K562 (cell line): ENCODE measurements at regions not wholly inside any gene's neighbourhood (a gene's known extent, or its start where the extent isn't known, plus 50 kb on each side); places are given as distances from the start of the nearest gene placed in this dataset.

ENCODE experiments used
- ATAC-seq: fragments of 200-7000 bp; cut with Tn5 transposase; 3 replicates; pipeline ENCODE4 v1.9.1; 2020; ENCODE audit warnings: moderate library complexity
- BruUV-seq: library from RNA; stranded (reverse); fragments of 400-500 nt; replicated peaks from 2 replicates; lab custom pipeline; 2021; lab: Mats Ljungman, UMichigan
- CTCF ChIA-PET: fragments of 300-600 bp; formaldehyde crosslinking; extraction: SDS; loops from one replicate; lab custom pipeline; 2021; ENCODE audit warnings: low intra/inter-chr PET ratio; lab: Yijun Ruan, JAX
- POLR2A ChIA-PET: fragments of 300-600, 350-650 bp; sonication (Branson Sonifier 250); formaldehyde crosslinking; extraction: SDS; loops from one replicate; lab custom pipeline; 2021; ENCODE audit warnings: antibody characterized with exemption, inconsistent platforms; lab: Yijun Ruan, JAX
- DNase-seq, 4 experiments: peaks; one replicate each; pipeline versions ENCODE4 v3.0.0 to v3.0.0-alpha.2; 2011 to 2018; ENCODE audit warnings: low spot score in 3 of 4, mixed read lengths in 3 of 4; ENCODE audit errors: extremely low read depth in 1 of 4
- FAIRE-seq: peaks from 2 replicates; lab custom pipeline; 2011; peaks lifted over from hg19 to GRCh38; lab: Jason Lieb, UNC
- H2AFZ ChIP-seq: 2 replicates; pipeline ENCODE4 v1.6.0; 2011; ENCODE audit warnings: low read depth, low read length, control low read depth, inconsistent platforms
- H3K27ac ChIP-seq: fragments of 200-600 bp; 3 replicates; pipeline ENCODE4 v1.8.0; 2011; ENCODE audit warnings: low read depth, mild to moderate bottlenecking, control low read depth, inconsistent platforms, low read length, moderate library complexity, mixed read lengths; ENCODE audit errors: extremely low read depth
- H3K27me3 ChIP-seq, 2 experiments: fragments of 300-600 bp in 1 of 2; 2 replicates in 1 of 2; 3 replicates in 1 of 2; pipeline versions ENCODE4 v1.6.0 to v1.8.0; 2011; ENCODE audit warnings: inconsistent platforms in 2 of 2, low read length in 2 of 2, mild to moderate bottlenecking in 1 of 2, mixed read lengths in 1 of 2, moderate library complexity in 1 of 2; ENCODE audit not compliant: control insufficient read depth in 2 of 2, insufficient read depth in 2 of 2
- H3K36me3 ChIP-seq: fragments of 300-600 bp; 3 replicates; pipeline ENCODE4 v1.8.0; 2011; ENCODE audit warnings: mild to moderate bottlenecking, low read length, inconsistent platforms; ENCODE audit not compliant: control insufficient read depth, insufficient read depth
- H3K4me1 ChIP-seq, 2 experiments: fragments of 200-600 bp in 1 of 2; replicated peaks in 1 of 2; 2 replicates in 1 of 2; 3 replicates in 1 of 2; pipeline versions ENCODE4 v1.5.1 to v1.8.0; 2011; ENCODE audit warnings: inconsistent platforms in 2 of 2, low read length in 2 of 2, mild to moderate bottlenecking in 1 of 2, mixed read lengths in 1 of 2, moderate library complexity in 1 of 2; ENCODE audit not compliant: control insufficient read depth in 2 of 2, insufficient read depth in 2 of 2
- H3K4me2 ChIP-seq: 2 replicates; pipeline ENCODE4 v1.6.1; 2011; ENCODE audit warnings: low read length, control low read depth, inconsistent platforms, mixed read lengths; ENCODE audit not compliant: insufficient read depth
- H3K4me3 ChIP-seq: fragments of 200-600 bp; sonication (generic), shearing (Covaris generic); 2 replicates; pipeline ENCODE4 v1.5.1; 2016; ENCODE audit warnings: control low read depth, inconsistent platforms
- H3K79me2 ChIP-seq: fragments of 200-600 bp; 3 replicates; pipeline ENCODE4 v1.8.0; 2011; ENCODE audit warnings: low read length, inconsistent platforms; ENCODE audit not compliant: control insufficient read depth, insufficient read depth
- H3K9ac ChIP-seq, 2 experiments: 2 replicates each; pipeline versions ENCODE4 v1.6.0 to v1.6.1; 2011; ENCODE audit warnings: low read depth in 2 of 2, low read length in 2 of 2, control low read depth in 1 of 2, inconsistent platforms in 1 of 2, mild to moderate bottlenecking in 1 of 2, mixed read lengths in 1 of 2; ENCODE audit not compliant: insufficient read depth in 1 of 2
- H3K9me1 ChIP-seq: one replicate; pipeline ENCODE4 v1.6.0; 2011; ENCODE audit warnings: inconsistent platforms, mild to moderate bottlenecking, low read length, moderate library complexity; ENCODE audit not compliant: control insufficient read depth, insufficient read depth
- H3K9me3 ChIP-seq: replicated peaks from 2 replicates; pipeline ENCODE4 v1.5.1; 2011; ENCODE audit warnings: low read depth, low read length, inconsistent platforms; ENCODE audit not compliant: control insufficient read depth, insufficient read depth
- H4K20me1 ChIP-seq: replicated peaks from 2 replicates; pipeline ENCODE4 v1.6.1; 2011; ENCODE audit warnings: low read length, inconsistent platforms, mixed read lengths; ENCODE audit not compliant: control insufficient read depth, insufficient read depth
- GTF2A2 ChIP-seq: IDR thresholded peaks from 2 replicates; pipeline ENCODE4 v1.6.1; 2016; ENCODE audit warnings: mild to moderate bottlenecking, missing genetic modification characterization, missing compliant biosample characterization
- HCFC1 ChIP-seq: IDR thresholded peaks from 2 replicates; pipeline ENCODE4 v1.6.1; 2012; ENCODE audit warnings: low read depth, low read length, improper control_type of control experiment
- STAT6 ChIP-seq: sonication (generic); formaldehyde crosslinking; IDR thresholded peaks from 2 replicates; pipeline ENCODE4 v1.8.1; 2023; ENCODE audit warnings: mild to moderate bottlenecking, missing genetic modification reagents
- WGBS: fragments of 100-300 bp; shearing (Covaris generic); methylation state at CpG from one replicate; pipeline ENCODE4 v1.1.6; 2016; ENCODE audit warnings: low coverage, mixed read lengths; ENCODE audit not compliant: insufficient coverage; ENCODE audit errors: missing lambda C conversion rate; 5-methylcytosine and 5-hydroxymethylcytosine counted together
- in situ Hi-C: fragments of 300-500 bp; cut with MboI; formaldehyde crosslinking; loops from 4 replicates; pipeline ENCODE4 v1.15.0; 2018; ENCODE audit warnings: inconsistent platforms, mixed read lengths
- intact Hi-C: fragments of 100-400 bp; cut with micrococcal nuclease; formaldehyde crosslinking; loops from 2 replicates; pipeline ENCODE4 v1.14.2; 2022
- TF ChIP-seq, protein P1 (sequence below), 2 experiments: fragments of 450-650 bp; formaldehyde crosslinking in 1 of 2; IDR thresholded peaks; 2 replicates each; pipeline versions ENCODE4 v1.4.0 to v1.6.1; 2014 to 2020; ENCODE audit warnings: mild to moderate bottlenecking in 2 of 2, borderline replicate concordance in 1 of 2, low read depth in 1 of 2

GRCh38 chr9:107931071-107931715 lies 441.6 kb upstream of the KLF4 start:
- intact Hi-C loops: no loop called here

More at GRCh38 chr9:107931071-107931715, 441.6 kb upstream of the KLF4 start:
- Histone ChIP-seq H3K4me3 (no peak overlapping the region), H3K9me3 (no peaks in the 10 kb centered on the region), H3K36me3 (no peaks in the 10 kb centered on the region), H3K4me2 (no peak overlapping the region), H3K27ac (no peak overlapping the region), H3K4me1 (no peaks in the 10 kb centered on the region), H2AFZ (no peak overlapping the region), H3K9me1 (no peaks in the 10 kb centered on the region), H3K79me2 (no peaks in the 10 kb centered on the region), H3K9ac (no peak overlapping the region), H3K27me3 (peaks cover 10 to 11% of the 10 kb centered on the region in 2 experiments; a peak in 4 of 5 replicates), H4K20me1 (no peaks in the 10 kb centered on the region)
- WGBS: 3% methylated on average over 8 of the region's 8 CpGs
- no peak for DNase-seq
- CTCF ChIA-PET: no interaction called here
- ATAC-seq: no peak
- TF ChIP-seq, protein P1, sequence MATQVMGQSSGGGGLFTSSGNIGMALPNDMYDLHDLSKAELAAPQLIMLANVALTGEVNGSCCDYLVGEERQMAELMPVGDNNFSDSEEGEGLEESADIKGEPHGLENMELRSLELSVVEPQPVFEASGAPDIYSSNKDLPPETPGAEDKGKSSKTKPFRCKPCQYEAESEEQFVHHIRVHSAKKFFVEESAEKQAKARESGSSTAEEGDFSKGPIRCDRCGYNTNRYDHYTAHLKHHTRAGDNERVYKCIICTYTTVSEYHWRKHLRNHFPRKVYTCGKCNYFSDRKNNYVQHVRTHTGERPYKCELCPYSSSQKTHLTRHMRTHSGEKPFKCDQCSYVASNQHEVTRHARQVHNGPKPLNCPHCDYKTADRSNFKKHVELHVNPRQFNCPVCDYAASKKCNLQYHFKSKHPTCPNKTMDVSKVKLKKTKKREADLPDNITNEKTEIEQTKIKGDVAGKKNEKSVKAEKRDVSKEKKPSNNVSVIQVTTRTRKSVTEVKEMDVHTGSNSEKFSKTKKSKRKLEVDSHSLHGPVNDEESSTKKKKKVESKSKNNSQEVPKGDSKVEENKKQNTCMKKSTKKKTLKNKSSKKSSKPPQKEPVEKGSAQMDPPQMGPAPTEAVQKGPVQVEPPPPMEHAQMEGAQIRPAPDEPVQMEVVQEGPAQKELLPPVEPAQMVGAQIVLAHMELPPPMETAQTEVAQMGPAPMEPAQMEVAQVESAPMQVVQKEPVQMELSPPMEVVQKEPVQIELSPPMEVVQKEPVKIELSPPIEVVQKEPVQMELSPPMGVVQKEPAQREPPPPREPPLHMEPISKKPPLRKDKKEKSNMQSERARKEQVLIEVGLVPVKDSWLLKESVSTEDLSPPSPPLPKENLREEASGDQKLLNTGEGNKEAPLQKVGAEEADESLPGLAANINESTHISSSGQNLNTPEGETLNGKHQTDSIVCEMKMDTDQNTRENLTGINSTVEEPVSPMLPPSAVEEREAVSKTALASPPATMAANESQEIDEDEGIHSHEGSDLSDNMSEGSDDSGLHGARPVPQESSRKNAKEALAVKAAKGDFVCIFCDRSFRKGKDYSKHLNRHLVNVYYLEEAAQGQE (IDR thresholded peaks at IDR 0.05; ENCODE audit: borderline replicate concordance): no peak
- TF ChIP-seq, protein P1 (CRISPR knock-in tag; IDR thresholded peaks at IDR 0.05; ENCODE audit: low read depth): no peak
- TF ChIP-seq GTF2A2 (no peak), STAT6 (no peak), HCFC1 (no peak)
- in situ Hi-C loops: no loop called here
- no peak for FAIRE-seq
- no TSS peak for BruUV-seq
- POLR2A ChIA-PET: no interaction called here
